ENCODE measurements at regions not wholly inside any gene's neighbourhood (a gene's known extent, or its start where the extent isn't known, plus 50 kb on each side); places are given as distances from the start of the nearest gene placed in this dataset.

DNA sequence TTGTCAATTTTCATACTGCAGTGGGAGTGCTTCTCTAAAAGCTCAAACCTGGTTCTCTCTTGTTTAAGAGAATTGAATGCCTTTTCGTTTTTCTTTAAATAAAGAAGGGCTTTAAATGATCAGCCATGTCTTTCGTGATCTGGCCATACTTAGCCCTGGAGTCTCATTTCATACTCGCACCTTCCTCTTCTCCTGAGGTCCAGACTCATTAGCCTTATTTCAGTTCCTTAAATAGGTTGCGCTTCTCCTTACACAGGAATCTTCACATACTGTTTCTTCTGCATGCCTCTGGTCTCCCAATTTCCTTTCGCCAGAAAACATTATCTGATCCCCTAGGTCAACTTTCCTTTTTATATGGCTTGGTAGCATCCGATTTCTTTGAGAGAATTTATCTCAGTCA, 565.6 kb upstream of the TENM3 start:
- TF ChIP-seq POLR2AphosphoS5 (IDR thresholded peaks at IDR 0.05; ENCODE audit: borderline replicate concordance, low read depth, low read length) (no peak), EZH2 (IDR thresholded peaks at IDR 0.05) (no peak), FOXP2 (optimal IDR thresholded peaks at IDR 0.05; ENCODE audit: control extremely low read depth, extremely low read length, insufficient read depth) (no peak)
